ENCODE measurements at regions not wholly inside any gene's neighbourhood (a gene's known extent, or its start where the extent isn't known, plus 50 kb on each side); places are given as distances from the start of the nearest gene placed in this dataset.
"Not testable (repeated sequence)": the region's sequence is repeated elsewhere in the genome, so short reads cannot be mapped to it uniquely, and the experiment has no call there.

- TF ChIP-seq CTCF (conservative IDR thresholded peaks at IDR 0.05); EZH2 (IDR thresholded peaks at IDR 0.05; ENCODE audit: low read depth): not testable (repeated sequence)
Observed at GRCh38 chr7:49100908-49101740, 176.8 kb downstream of the CDC14C start.

Data from PC-9 (cell line).